CD14-positive monocyte (primary cell): ENCODE measurements at regions not wholly inside any gene's neighbourhood (a gene's known extent, or its start where the extent isn't known, plus 50 kb on each side); places are given as distances from the start of the nearest gene placed in this dataset.

Experiments used
- DNase-seq, 3 donors: peaks; one replicate each; pipeline ENCODE4 v3.0.0-alpha.2; 2011 to 2022
- H2AFZ ChIP-seq: 2 replicates; pipeline ENCODE4 v1.6.0; 2012; ENCODE audit warnings: mild to moderate bottlenecking, low read depth, low read length, inconsistent platforms; ENCODE audit not compliant: insufficient read depth, poor library complexity, severe bottlenecking
- H3K27ac ChIP-seq, 2 donors: 1 replicate in 1 of 2; 2 replicates in 1 of 2; pipeline ENCODE4 v1.5.1; 2012 to 2013; ENCODE audit warnings: low read length in 2 of 2, control low read depth in 1 of 2, inconsistent platforms in 1 of 2, low read depth in 1 of 2, mild to moderate bottlenecking in 1 of 2
- H3K27me3 ChIP-seq, 2 donors: one replicate each; pipeline versions ENCODE4 v1.6.0 to v1.6.1; 2011 to 2013; ENCODE audit warnings: low read length in 2 of 2; ENCODE audit not compliant: control insufficient read depth in 2 of 2, insufficient read depth in 2 of 2
- H3K36me3 ChIP-seq, 2 donors: replicated peaks in 1 of 2; 1 replicate in 1 of 2; 2 replicates in 1 of 2; pipeline versions ENCODE4 v1.5.1 to v1.6.1; 2012 to 2013; ENCODE audit warnings: low read length in 2 of 2, control low read depth in 1 of 2, inconsistent platforms in 1 of 2, mild to moderate bottlenecking in 1 of 2; ENCODE audit not compliant: insufficient read depth in 2 of 2, control insufficient read depth in 1 of 2
- H3K4me1 ChIP-seq, 2 donors: 1 replicate in 1 of 2; 2 replicates in 1 of 2; pipeline versions ENCODE4 v1.5.1 to v1.6.1; 2012 to 2013; ENCODE audit warnings: low read length in 2 of 2, control low read depth in 1 of 2, inconsistent platforms in 1 of 2, mild to moderate bottlenecking in 1 of 2, moderate library complexity in 1 of 2; ENCODE audit not compliant: insufficient read depth in 2 of 2, control insufficient read depth in 1 of 2
- H3K4me2 ChIP-seq: replicated peaks from 2 replicates; pipeline ENCODE3; 2012; ENCODE audit warnings: low read length, moderate library complexity, mild to moderate bottlenecking; ENCODE audit not compliant: poor library complexity, severe bottlenecking; ENCODE audit errors: extremely low read depth
- H3K4me3 ChIP-seq, 3 experiments: fragments of 200-600 bp in 1 of 3; sonication (generic) in 1 of 3; replicated peaks in 1 of 3; 1 replicate in 2 of 3; 2 replicates in 1 of 3; pipeline ENCODE4 v1.5.1; 2011 to 2013; ENCODE audit warnings: low read length in 3 of 3, mild to moderate bottlenecking in 3 of 3, control low read depth in 2 of 3, low read depth in 2 of 3, inconsistent platforms in 1 of 3, moderate library complexity in 1 of 3
- H3K79me2 ChIP-seq: 2 replicates; pipeline ENCODE4 v1.6.0; 2012; ENCODE audit warnings: mild to moderate bottlenecking, control low read depth, inconsistent platforms, low read length, moderate library complexity; ENCODE audit not compliant: insufficient read depth
- H3K9ac ChIP-seq: 2 replicates; pipeline ENCODE4 v1.6.0; 2017; ENCODE audit warnings: low read length, mild to moderate bottlenecking; ENCODE audit not compliant: insufficient read depth, poor library complexity, severe bottlenecking
- H3K9me3 ChIP-seq, 2 donors: replicated peaks in 1 of 2; 1 replicate in 1 of 2; 2 replicates in 1 of 2; pipeline versions ENCODE4 v1.5.1 to v1.6.1; 2012 to 2013; ENCODE audit warnings: low read length in 2 of 2, control low read depth in 1 of 2; ENCODE audit not compliant: control insufficient read depth in 1 of 2, insufficient read depth in 1 of 2
- H4K20me1 ChIP-seq: 2 replicates; pipeline ENCODE4 v1.6.0; 2012; ENCODE audit warnings: mild to moderate bottlenecking, low read length, control low read depth, moderate library complexity; ENCODE audit not compliant: insufficient read depth
- H3K27ac Mint-ChIP-seq, 7 donors: one replicate each; pipeline ENCODE4 v1.8.0; 2020; ENCODE audit warnings: mild to moderate bottlenecking in 7 of 7, mixed read lengths in 7 of 7, moderate library complexity in 6 of 7, inconsistent platforms in 2 of 7
- H3K27me3 Mint-ChIP-seq, 3 donors: one replicate each; pipeline ENCODE4 v1.8.0; 2021 to 2022; ENCODE audit warnings: low read depth in 3 of 3, mild to moderate bottlenecking in 3 of 3, mixed read lengths in 3 of 3, moderate library complexity in 3 of 3, inconsistent platforms in 1 of 3
- H3K36me3 Mint-ChIP-seq, 2 donors: one replicate each; pipeline ENCODE4 v1.8.0; 2020; ENCODE audit warnings: mixed read lengths in 2 of 2, inconsistent platforms in 1 of 2, mild to moderate bottlenecking in 1 of 2
- H3K4me1 Mint-ChIP-seq: one replicate; pipeline ENCODE4 v1.8.0; 2020; ENCODE audit warnings: mild to moderate bottlenecking, mixed read lengths
- H3K4me3 Mint-ChIP-seq, 2 donors: one replicate each; pipeline ENCODE4 v1.8.0; 2020; ENCODE audit warnings: mild to moderate bottlenecking in 2 of 2, mixed read lengths in 2 of 2, moderate library complexity in 1 of 2
- H3K9me3 Mint-ChIP-seq, 7 donors: one replicate each; pipeline ENCODE4 v1.8.0; 2020 to 2022; ENCODE audit warnings: mixed read lengths in 7 of 7, mild to moderate bottlenecking in 6 of 7, moderate library complexity in 6 of 7, inconsistent platforms in 2 of 7
- CTCF ChIP-seq: fragments of 200-600 bp; IDR thresholded peaks from one replicate; pipeline ENCODE4 v1.8.0; 2022; ENCODE audit warnings: antibody characterized with exemption, mild to moderate bottlenecking
- WGBS: methylation state at CpG from one replicate; pipeline ENCODE4 v1.1.5; 2013; ENCODE audit warnings: missing lambda C conversion rate; ENCODE audit not compliant: insufficient coverage; 5-methylcytosine and 5-hydroxymethylcytosine counted together
- intact Hi-C, 2 donors: fragments of 100-400 bp; cut with micrococcal nuclease; formaldehyde crosslinking; loops; one replicate each; pipeline versions ENCODE4 v1.15.0 to v1.15.1; 2023

- H4K20me1 ChIP-seq, result no peaks in the 10 kb centered on the region
- no peaks in the 10 kb centered on the region for H3K36me3 ChIP-seq
- no peak overlapping the region for H2AFZ ChIP-seq
- Mint-ChIP-seq H3K36me3 (no peaks in the 10 kb centered on the region), H3K4me3 (no peak overlapping the region), H3K27ac (no peak overlapping the region), H3K4me1 (peaks cover 6% of the 10 kb centered on the region), H3K9me3 (peaks cover 0 to 7% (median 0%) of the 10 kb centered on the region in 7 donors), H3K27me3 (peaks cover 14 to 29% (median 17%) of the 10 kb centered on the region in 3 donors)
- no peak overlapping the region for H3K4me3 ChIP-seq
- no peaks in the 10 kb centered on the region for H3K79me2 ChIP-seq
- 96% methylated on average over 7 of the region's 11 CpGs for WGBS
- no peak for TF ChIP-seq CTCF
- H3K4me1 ChIP-seq, result peaks cover 3% of the 10 kb centered on the region in 2 donors
- H3K9ac ChIP-seq, result no peak overlapping the region
- H3K9me3 ChIP-seq, result no peaks in the 10 kb centered on the region
- no peak overlapping the region for H3K4me2 ChIP-seq
- no peak overlapping the region for H3K27ac ChIP-seq
- intact Hi-C loops, result no loop called here
- peaks cover 0 to 13% of the 10 kb centered on the region in 2 donors for H3K27me3 ChIP-seq
- DNase-seq, result no peak
These were observed 76.0 kb upstream of the SLCO4A1 start for GRCh38 chr20:62566266-62566665.

GRCh38 chr20:62566771-62567170 is 75.5 kb upstream of the SLCO4A1 start:
- peaks cover 0 to 3% of the 10 kb centered on the region in 2 donors for H3K9me3 ChIP-seq
- Mint-ChIP-seq H3K4me1 (peaks cover under 1% of the 10 kb centered on the region), H3K27ac (no peak overlapping the region), H3K9me3 (peaks cover 0 to 5% (median 0%) of the 10 kb centered on the region in 7 donors), H3K27me3 (peaks cover 9 to 26% (median 12%) of the 10 kb centered on the region in 3 donors), H3K36me3 (no peaks in the 10 kb centered on the region), H3K4me3 (no peak overlapping the region)
- H3K36me3 ChIP-seq, result no peaks in the 10 kb centered on the region
- no peaks in the 10 kb centered on the region for H3K79me2 ChIP-seq
- 97% methylated on average over 12 of the region's 18 CpGs for WGBS
- H2AFZ ChIP-seq, result no peak overlapping the region
- no peak for DNase-seq
- no peak overlapping the region for H3K9ac ChIP-seq
- no peaks in the 10 kb centered on the region for H4K20me1 ChIP-seq
- no peak overlapping the region for H3K4me2 ChIP-seq
- intact Hi-C loops, result no loop called here
- TF ChIP-seq CTCF, result no peak
- H3K27me3 ChIP-seq, result peaks cover 0 to 8% of the 10 kb centered on the region in 2 donors
- H3K4me1 ChIP-seq, result no peaks in the 10 kb centered on the region
- H3K4me3 ChIP-seq, result no peak overlapping the region
- no peak overlapping the region for H3K27ac ChIP-seq
